SK-N-SH treated with all-trans-retinoic acid at 6 μM for 48 hours (cell line): ENCODE measurements at regions not wholly inside any gene's neighbourhood (a gene's known extent, or its start where the extent isn't known, plus 50 kb on each side); places are given as distances from the start of the nearest gene placed in this dataset.

Experiments used
- ATAC-seq: fragments of 200-7000 bp; cut with Tn5 transposase; 3 replicates; pipeline ENCODE4 v1.9.1; 2020; ENCODE audit warnings: mild to moderate bottlenecking, moderate library complexity
- ARNTL ChIP-seq: fragments of 450-650 bp; formaldehyde crosslinking; IDR thresholded peaks from 2 replicates; pipeline ENCODE4 v1.5.0; 2020; ENCODE audit warnings: low read depth, mild to moderate bottlenecking, moderate library complexity, borderline replicate concordance
- BACH2 ChIP-seq: fragments of 250-450 bp; sonication (Bioruptor Pico); IDR thresholded peaks from 2 replicates; pipeline ENCODE4 v1.9.0; 2021; ENCODE audit warnings: mild to moderate bottlenecking, borderline replicate concordance
- CREB5 ChIP-seq: fragments of 250-450 bp; sonication (Bioruptor Pico); IDR thresholded peaks from 2 replicates; pipeline ENCODE4 v1.5.1; 2020; ENCODE audit warnings: low read depth, mild to moderate bottlenecking, moderate library complexity
- CSDC2 ChIP-seq: fragments of 250-450 bp; sonication (Bioruptor Pico); IDR thresholded peaks from 2 replicates; pipeline ENCODE4 v1.5.0; 2020; ENCODE audit warnings: mild to moderate bottlenecking, moderate library complexity
- ESRRG ChIP-seq: fragments of 250-450 bp; sonication (Bioruptor Pico); IDR thresholded peaks from 2 replicates; pipeline ENCODE4 v1.6.1; 2021; ENCODE audit warnings: mild to moderate bottlenecking
- GLIS3 ChIP-seq: fragments of 250-450 bp; sonication (Bioruptor Pico); IDR thresholded peaks from 2 replicates; pipeline ENCODE4 v1.5.0; 2020; ENCODE audit warnings: mild to moderate bottlenecking, moderate library complexity
- PATZ1 ChIP-seq: fragments of 250-450 bp; sonication (Bioruptor Pico); IDR thresholded peaks from 2 replicates; pipeline ENCODE4 v1.8.0; 2020; ENCODE audit warnings: mild to moderate bottlenecking, moderate library complexity, borderline replicate concordance
- SNAI2 ChIP-seq: fragments of 250-450 bp; sonication (Bioruptor Pico); IDR thresholded peaks from 2 replicates; pipeline ENCODE4 v1.5.0; 2020; ENCODE audit warnings: mild to moderate bottlenecking, moderate library complexity
- TCF4 ChIP-seq: fragments of 250-450 bp; sonication (Bioruptor Pico); IDR thresholded peaks from 2 replicates; pipeline ENCODE4 v1.8.0; 2021; ENCODE audit warnings: mild to moderate bottlenecking, moderate library complexity, borderline replicate concordance
- TOX ChIP-seq: fragments of 250-450 bp; sonication (Bioruptor Pico); IDR thresholded peaks from 2 replicates; pipeline ENCODE4 v1.8.0; 2021; ENCODE audit warnings: mild to moderate bottlenecking, moderate library complexity, borderline replicate concordance
- TSHZ2 ChIP-seq: fragments of 250-450 bp; sonication (Bioruptor Pico); IDR thresholded peaks from 2 replicates; pipeline ENCODE4 v1.5.0; 2020; ENCODE audit warnings: mild to moderate bottlenecking, moderate library complexity
- ZC3H10 ChIP-seq: fragments of 250-450 bp; sonication (Bioruptor Pico); IDR thresholded peaks from 2 replicates; pipeline ENCODE4 v1.5.1; 2021; ENCODE audit warnings: mild to moderate bottlenecking, moderate library complexity
- ZFP3 ChIP-seq: fragments of 250-450 bp; sonication (Bioruptor Pico); IDR thresholded peaks from 2 replicates; pipeline ENCODE4 v1.5.0; 2020; ENCODE audit warnings: mild to moderate bottlenecking, moderate library complexity
- ZFP30 ChIP-seq: fragments of 450-650 bp; formaldehyde crosslinking; IDR thresholded peaks from 2 replicates; pipeline ENCODE4 v1.5.0; 2022; ENCODE audit warnings: mild to moderate bottlenecking, moderate library complexity
- ZNF565 ChIP-seq: fragments of 450-650 bp; formaldehyde crosslinking; conservative IDR thresholded peaks from 2 replicates; pipeline ENCODE4 v1.5.0; 2020; ENCODE audit warnings: low read depth, mild to moderate bottlenecking, moderate library complexity
- ZNF70 ChIP-seq: fragments of 450-650 bp; formaldehyde crosslinking; IDR thresholded peaks from 2 replicates; pipeline ENCODE4 v1.5.0; 2020; ENCODE audit warnings: mild to moderate bottlenecking, moderate library complexity
- ZNF8 ChIP-seq: fragments of 450-650 bp; formaldehyde crosslinking; IDR thresholded peaks from 2 replicates; pipeline ENCODE4 v1.5.0; 2020; ENCODE audit warnings: mild to moderate bottlenecking, moderate library complexity

GRCh38 chr7:25853314-25853713 is 298.7 kb upstream of the NFE2L3 start (continued):
- no peak for TF ChIP-seq CSDC2 (CRISPR knock-in tag)
- no peak for TF ChIP-seq BACH2

- TF ChIP-seq GLIS3 (no peak), ZFP3 (no peak), BACH2 (no peak), ZFP30 (no peak), ZC3H10 (CRISPR knock-in tag) (no peak), TSHZ2 (CRISPR knock-in tag) (no peak), TOX (CRISPR knock-in tag) (no peak), SNAI2 (CRISPR knock-in tag) (no peak), CSDC2 (CRISPR knock-in tag) (no peak), ESRRG (CRISPR knock-in tag) (no peak), CREB5 (CRISPR knock-in tag) (no peak)
- no peak for ATAC-seq
These were observed 297.9 kb upstream of the NFE2L3 start for GRCh38 chr7:25854059-25854458.

GRCh38 chr7:25854608-25855497 is 297.1 kb upstream of the NFE2L3 start:
- TF ChIP-seq ZNF565 (CRISPR knock-in tag): no peak
- TF ChIP-seq ESRRG (CRISPR knock-in tag): no peak
- 0 out of 2 replicates have a peak, but pooled peaks have one; percentile 40 for TF ChIP-seq TCF4 (CRISPR knock-in tag)
- no peak for TF ChIP-seq TSHZ2 (CRISPR knock-in tag)
- TF ChIP-seq GLIS3: no peak
- no peak for TF ChIP-seq CSDC2 (CRISPR knock-in tag)
- TF ChIP-seq SNAI2 (CRISPR knock-in tag): no peak
- no peak for TF ChIP-seq ZNF8
- no peak for TF ChIP-seq ZC3H10 (CRISPR knock-in tag)
- no peak for TF ChIP-seq PATZ1 (CRISPR knock-in tag)
- TF ChIP-seq ARNTL (CRISPR knock-in tag): no peak
- TF ChIP-seq ZFP3: no peak
- TF ChIP-seq ZFP30: no peak
- peak; percentile 16; the same call in 1 of the 2 replicates for TF ChIP-seq ZNF70
- ATAC-seq: peak; percentile 50
